Activated CD8-positive, alpha-beta T cell treated with anti-CD3 and anti-CD28 coated beads for 36 hours (primary cell): ENCODE measurements at regions not wholly inside any gene's neighbourhood (a gene's known extent, or its start where the extent isn't known, plus 50 kb on each side); places are given as distances from the start of the nearest gene placed in this dataset.

Experiments
- ATAC-seq: fragments of 200-7000 bp; cut with Tn5 transposase; one replicate; pipeline ENCODE4 v1.10.0; 2021; ENCODE audit warnings: mild to moderate bottlenecking, moderate library complexity
- CTCF ChIA-PET: fragments of 350-600 bp; sonication (Branson Sonifier 250); formaldehyde crosslinking; loops from one replicate; lab custom pipeline; 2021; ENCODE audit warnings: antibody characterized with exemption; lab: Charles Lee
- POLR2A ChIA-PET: fragments of 350-600 bp; sonication (Branson Sonifier 250); formaldehyde crosslinking; loops from one replicate; lab custom pipeline; 2021; ENCODE audit warnings: antibody characterized with exemption; lab: Charles Lee
- DNase-seq: peaks from one replicate; pipeline ENCODE4 v3.0.0-alpha.2; 2020
- H3K27ac Mint-ChIP-seq: one replicate; pipeline ENCODE4 v1.8.0; 2021; ENCODE audit warnings: mild to moderate bottlenecking, mixed read lengths
- H3K27me3 Mint-ChIP-seq: one replicate; pipeline ENCODE4 v1.8.0; 2021; ENCODE audit warnings: mixed read lengths
- H3K36me3 Mint-ChIP-seq: one replicate; pipeline ENCODE4 v1.8.0; 2021; ENCODE audit warnings: low read depth, mixed read lengths
- H3K4me1 Mint-ChIP-seq: one replicate; pipeline ENCODE4 v1.8.0; 2021; ENCODE audit warnings: low read depth, mixed read lengths
- H3K4me3 Mint-ChIP-seq: one replicate; pipeline ENCODE4 v1.8.0; 2021; ENCODE audit warnings: mild to moderate bottlenecking, moderate library complexity, mixed read lengths
- H3K9me3 Mint-ChIP-seq: one replicate; pipeline ENCODE4 v1.8.0; 2021; ENCODE audit warnings: mixed read lengths
- CTCF ChIP-seq: fragments of 200-600 bp; IDR thresholded peaks from one replicate; pipeline ENCODE4 v1.8.0; 2022; ENCODE audit warnings: antibody characterized with exemption, mild to moderate bottlenecking
- intact Hi-C: fragments of 100-400 bp; cut with micrococcal nuclease; formaldehyde crosslinking; loops from one replicate; pipeline ENCODE4 v1.10.0; 2022

GRCh38 chr20:52589251-52589812, 382.8 kb upstream of the TSHZ2 start:
- ChIA-PET CTCF (no interaction called here), POLR2A (no interaction called here)
- no peak for TF ChIP-seq CTCF
- ATAC-seq (no peak), DNase-seq (no peak)
- intact Hi-C loops: no loop called here
- H3K27me3 Mint-ChIP-seq: no peaks in the 10 kb centered on the region
- no peak overlapping the region for H3K4me3 Mint-ChIP-seq
- H3K9me3 Mint-ChIP-seq: no peaks in the 10 kb centered on the region
- no peaks in the 10 kb centered on the region for H3K36me3 Mint-ChIP-seq
- no peaks in the 10 kb centered on the region for H3K4me1 Mint-ChIP-seq
- H3K27ac Mint-ChIP-seq: no peak overlapping the region

GRCh38 chr20:52586660-52587059, 385.5 kb upstream of the TSHZ2 start:
- Mint-ChIP-seq H3K9me3 (no peaks in the 10 kb centered on the region), H3K27ac (no peak overlapping the region), H3K36me3 (no peaks in the 10 kb centered on the region), H3K4me1 (no peaks in the 10 kb centered on the region), H3K4me3 (no peak overlapping the region), H3K27me3 (no peaks in the 10 kb centered on the region)
- ChIA-PET POLR2A (no interaction called here), CTCF (no interaction called here)
- no peak for TF ChIP-seq CTCF
- ATAC-seq (no peak), DNase-seq (no peak)
- intact Hi-C loops: no loop called here

GRCh38 chr20:52585333-52585732, 386.8 kb upstream of the TSHZ2 start:
- POLR2A ChIA-PET: no interaction called here
- Mint-ChIP-seq H3K9me3 (no peaks in the 10 kb centered on the region), H3K4me3 (no peak overlapping the region), H3K27me3 (no peaks in the 10 kb centered on the region), H3K36me3 (no peaks in the 10 kb centered on the region), H3K4me1 (no peaks in the 10 kb centered on the region), H3K27ac (no peak overlapping the region)
- DNase-seq (no peak), ATAC-seq (no peak)
- intact Hi-C loops: no loop called here
- CTCF ChIA-PET: no interaction called here
- TF ChIP-seq CTCF: no peak

- Mint-ChIP-seq H3K4me1 (no peaks in the 10 kb centered on the region), H3K9me3 (peaks cover 4% of the 10 kb centered on the region), H3K36me3 (no peaks in the 10 kb centered on the region), H3K27ac (no peak overlapping the region), H3K4me3 (no peak overlapping the region), H3K27me3 (no peaks in the 10 kb centered on the region)
- no peak for DNase-seq
- TF ChIP-seq CTCF: no peak
- intact Hi-C loops: no loop called here
- no peak for ATAC-seq
- ChIA-PET POLR2A (no interaction called here), CTCF (interaction anchor here (1.1 kb wide), 1 partner anchor 10 kb away, joined by 3 read pairs; no protein-coding TSS in a partner anchor)
Measured at GRCh38 chr20:52578559-52578958, 387.0 kb upstream of the ZFP64 start.

GRCh38 chr20:52577696-52578095, 386.1 kb upstream of the ZFP64 start:
- no peak for TF ChIP-seq CTCF
- H3K4me3 Mint-ChIP-seq: no peak overlapping the region
- ChIA-PET CTCF (interaction anchor here (1.1 kb wide), 1 partner anchor 11 kb away, joined by 3 read pairs; no protein-coding TSS in a partner anchor), POLR2A (no interaction called here)
- no peaks in the 10 kb centered on the region for H3K4me1 Mint-ChIP-seq
- peaks cover 4% of the 10 kb centered on the region for H3K9me3 Mint-ChIP-seq
- intact Hi-C loops: no loop called here
- ATAC-seq (no peak), DNase-seq (no peak)
- H3K27ac Mint-ChIP-seq: no peak overlapping the region
- H3K36me3 Mint-ChIP-seq: no peaks in the 10 kb centered on the region
- no peaks in the 10 kb centered on the region for H3K27me3 Mint-ChIP-seq
